Suppressor macrophage (primary cell): ENCODE measurements at regions not wholly inside any gene's neighbourhood (a gene's known extent, or its start where the extent isn't known, plus 50 kb on each side); places are given as distances from the start of the nearest gene placed in this dataset.
A peak's percentile ranks its signal among the peaks of the same experiment; 100 is the strongest.
"Not testable (repeated sequence)": the region's sequence is repeated elsewhere in the genome, so short reads cannot be mapped to it uniquely, and the experiment has no call there.

Source experiments
- DNase-seq, 4 experiments: peaks; one replicate each; pipeline ENCODE4 v3.0.0-alpha.2; 2020 to 2022

DNA sequence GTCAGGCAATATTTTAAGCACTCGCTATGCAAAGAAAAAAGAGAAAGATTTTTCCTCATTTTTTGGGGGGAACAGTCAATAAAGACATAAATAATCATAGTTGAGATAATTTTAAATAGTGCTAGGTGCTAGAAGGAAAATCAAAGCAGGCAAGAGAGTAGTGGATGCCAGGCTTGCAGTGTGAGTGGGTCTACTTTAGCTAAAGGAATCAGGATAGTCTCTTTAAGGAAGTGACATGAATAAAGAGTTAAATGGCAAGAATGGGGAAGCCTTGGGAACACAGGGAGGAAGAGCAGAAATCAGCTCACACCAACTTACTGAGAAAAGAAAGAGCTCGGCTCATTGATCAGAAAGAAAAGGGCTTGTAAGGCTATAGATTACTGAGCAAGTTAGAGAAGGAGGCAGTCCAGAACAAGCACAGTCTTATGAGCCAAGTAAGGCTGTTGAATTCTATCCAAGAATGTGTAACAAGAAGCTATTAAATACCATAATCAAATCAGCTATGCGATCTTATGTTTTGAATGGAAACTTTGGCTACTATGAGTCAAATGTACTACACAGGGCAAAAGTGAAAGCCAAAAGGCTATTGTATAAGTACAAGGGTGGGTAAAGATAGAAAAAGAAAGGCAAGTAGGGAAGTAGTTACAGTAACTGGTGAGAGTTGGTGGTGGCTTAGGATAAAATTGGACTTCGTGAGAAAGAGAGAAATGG is 833.8 kb upstream of the PIK3C3 start:
- no peak for DNase-seq

DNA sequence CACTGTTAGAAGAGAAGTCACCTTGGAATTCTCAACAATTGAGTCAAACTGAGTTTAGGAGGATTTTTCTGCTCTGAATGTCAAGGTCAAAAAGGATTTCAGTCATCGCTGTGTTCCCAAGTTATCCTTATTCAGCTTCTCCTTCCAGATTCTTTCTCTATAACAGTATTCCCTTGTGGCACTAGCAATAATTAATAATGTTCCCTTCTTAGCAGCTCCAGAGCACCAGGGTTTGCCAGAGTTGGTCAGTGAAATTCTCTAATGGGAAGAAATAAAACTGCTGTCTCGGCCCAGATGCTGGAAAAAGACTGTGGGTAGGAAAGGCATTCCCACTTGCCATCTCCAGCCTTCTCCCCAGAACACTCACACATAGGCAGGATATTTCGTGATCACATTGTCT is 836.0 kb upstream of the PIK3C3 start:
- no peak for DNase-seq

DNA sequence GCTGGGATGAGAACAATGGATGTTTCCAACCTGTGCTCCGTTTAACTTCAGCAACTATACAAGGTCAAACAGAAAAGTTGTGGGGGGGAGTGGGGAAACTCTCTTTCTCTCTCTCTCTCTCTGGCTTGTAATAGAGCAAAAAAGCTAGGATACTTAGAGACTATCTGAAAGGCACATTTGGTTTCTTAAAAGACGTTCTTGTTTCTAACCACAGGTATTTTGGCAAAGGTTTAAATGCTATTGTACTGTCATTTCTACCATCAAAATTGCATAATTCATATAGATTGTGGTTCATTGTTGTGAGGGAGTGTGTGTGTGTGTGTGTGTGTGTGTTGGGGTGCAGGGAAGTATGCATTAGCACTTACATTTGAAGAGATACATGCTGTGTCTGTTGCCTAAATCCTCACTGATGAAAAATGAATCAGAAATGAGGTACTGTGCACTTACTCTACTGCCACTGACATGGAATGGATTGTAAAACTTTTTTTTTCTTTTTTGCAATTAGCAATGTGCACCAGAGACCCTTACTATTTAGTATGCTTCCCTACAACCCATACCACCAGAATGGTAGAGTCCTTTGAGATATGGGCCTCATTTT is 841.0 kb upstream of the PIK3C3 start:
- DNase-seq, result no peak

GRCh38 chr18:41099451-41099850 is 855.6 kb upstream of the PIK3C3 start:
- no peak for DNase-seq

DNA sequence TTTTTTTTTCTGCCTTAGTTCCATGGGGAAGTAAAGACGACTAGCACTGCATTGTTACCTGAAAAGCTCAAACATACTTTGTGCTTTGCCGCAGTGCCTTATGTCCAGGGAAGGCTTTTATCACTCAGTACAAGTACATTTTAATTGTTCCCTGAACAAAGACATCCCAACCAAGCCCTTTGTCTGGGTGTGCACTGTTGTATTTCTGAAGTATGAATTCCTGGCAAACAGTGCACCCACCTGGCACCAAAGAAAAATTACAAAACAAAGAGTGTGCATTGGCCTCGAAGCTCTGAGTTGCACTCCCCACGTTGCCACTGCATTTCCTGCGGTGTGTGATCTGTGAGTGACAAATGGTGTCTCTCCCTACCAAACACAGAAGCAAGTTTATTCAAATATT is 858.5 kb upstream of the PIK3C3 start:
- no peak for DNase-seq

- DNase-seq, result no peak
These were observed 878.0 kb upstream of the PIK3C3 start for GRCh38 chr18:41077076-41077475.

GRCh38 chr18:41075212-41075611 is 879.8 kb upstream of the PIK3C3 start:
- no peak for DNase-seq

- no peak for DNase-seq
These were observed 881.6 kb upstream of the PIK3C3 start for GRCh38 chr18:41073372-41073954.

DNA sequence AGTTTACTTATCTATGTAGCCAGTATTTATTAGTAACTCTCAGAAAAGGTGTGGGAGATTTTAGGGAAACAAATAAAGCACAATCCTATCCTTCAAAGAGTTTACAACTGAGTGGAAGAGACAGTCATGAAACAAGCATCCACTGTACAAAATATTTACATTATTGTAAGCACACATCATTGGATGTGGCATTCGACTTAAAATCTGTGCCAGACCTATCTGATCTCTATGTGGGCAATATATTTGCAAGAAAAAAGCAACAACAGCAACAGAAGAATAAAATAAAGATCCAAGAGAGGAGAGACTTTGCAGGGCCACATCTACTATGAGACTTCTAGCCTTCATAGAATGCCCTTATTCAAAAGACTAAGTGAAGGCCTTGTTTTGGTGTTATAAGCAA is 882.1 kb upstream of the PIK3C3 start:
- DNase-seq, result no peak

GRCh38 chr18:41071826-41072225 is 883.2 kb upstream of the PIK3C3 start:
- no peak for DNase-seq

DNA sequence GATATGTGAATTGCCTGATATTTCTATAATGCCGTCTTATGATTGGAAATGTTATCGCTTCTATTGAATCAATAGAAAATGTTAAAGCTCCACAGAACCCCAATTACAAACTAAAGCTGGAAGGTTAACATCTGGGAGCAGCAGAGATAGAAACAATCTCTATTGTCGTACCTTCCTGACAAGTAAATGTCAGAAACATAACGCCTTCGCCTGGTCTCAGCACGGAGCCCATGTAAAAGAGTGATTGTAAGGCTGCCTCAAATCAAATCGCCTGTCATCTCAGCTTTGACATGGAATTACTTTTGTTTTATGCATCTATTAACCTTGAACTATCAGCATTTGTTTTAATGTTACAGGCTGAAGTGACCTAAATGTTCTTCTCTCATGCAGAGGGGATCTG is 885.9 kb upstream of the PIK3C3 start:
- no peak for DNase-seq

GRCh38 chr18:41064916-41065315 is 890.1 kb upstream of the PIK3C3 start:
- no peak for DNase-seq

DNA sequence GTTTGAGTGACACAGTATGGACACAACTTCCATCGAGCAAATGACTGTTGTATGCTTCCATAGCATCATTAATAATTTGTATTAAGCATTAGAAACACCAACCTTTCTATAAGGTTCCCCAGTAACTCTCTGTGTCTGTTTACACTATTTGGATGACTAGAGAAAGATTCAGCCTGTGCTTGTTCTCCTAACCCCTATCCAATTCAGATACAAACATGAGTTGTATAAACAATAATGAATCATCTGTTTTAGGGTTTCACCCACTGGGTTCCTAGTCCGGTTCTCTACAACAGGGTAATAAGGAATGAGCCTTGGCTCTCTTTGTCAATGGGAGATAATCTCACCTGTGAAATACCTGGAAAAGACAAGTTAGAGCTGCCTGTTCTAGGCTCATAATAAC is 894.1 kb upstream of the PIK3C3 start:
- no peak for DNase-seq

DNA sequence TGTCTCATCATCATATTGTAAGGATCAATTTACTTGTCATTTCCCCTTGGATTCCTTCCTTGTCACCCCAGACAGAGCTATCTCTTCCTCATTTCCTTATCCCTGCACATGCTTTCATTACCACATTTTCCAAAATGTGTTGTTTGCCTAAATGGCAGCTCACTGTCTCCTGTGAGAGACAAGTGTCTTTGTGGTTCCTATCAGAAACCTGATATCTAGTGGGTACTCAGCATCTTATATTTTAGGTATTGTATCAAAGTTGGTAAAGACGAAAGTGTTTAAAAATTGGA is 896.0 kb upstream of the PIK3C3 start:
- DNase-seq, result no peak

- DNase-seq, result no peak
These were observed 896.5 kb upstream of the PIK3C3 start for GRCh38 chr18:41058351-41059125.

- peak in 3 of 4 experiments; percentile 1 to 5 (median 2) for DNase-seq
These were observed 902.4 kb upstream of the PIK3C3 start for GRCh38 chr18:41052625-41053024.

GRCh38 chr18:41046250-41046649 is 908.8 kb upstream of the PIK3C3 start:
- DNase-seq, result not testable (repeated sequence)

DNA sequence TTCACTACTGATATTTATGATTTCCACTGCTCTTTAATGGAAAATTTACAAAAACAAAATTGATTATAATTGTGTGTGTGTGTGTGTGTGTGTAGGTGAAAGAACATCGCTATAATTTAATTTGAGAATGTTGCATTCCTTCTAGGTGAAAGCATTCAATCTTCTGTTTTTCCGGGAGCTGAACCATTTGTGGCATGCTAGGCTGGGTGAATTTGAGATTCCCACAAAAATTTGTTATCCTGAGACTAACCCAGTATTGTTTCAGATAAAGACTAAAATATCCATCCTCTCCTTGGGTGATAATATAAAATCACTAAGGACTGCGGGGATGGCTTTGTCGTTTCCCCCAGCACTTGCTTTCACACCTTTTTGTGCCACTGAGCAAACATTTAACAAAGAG is 911.2 kb upstream of the PIK3C3 start:
- no peak for DNase-seq

- DNase-seq, result no peak
These were observed 912.2 kb upstream of the PIK3C3 start for GRCh38 chr18:41042866-41043265.

DNA sequence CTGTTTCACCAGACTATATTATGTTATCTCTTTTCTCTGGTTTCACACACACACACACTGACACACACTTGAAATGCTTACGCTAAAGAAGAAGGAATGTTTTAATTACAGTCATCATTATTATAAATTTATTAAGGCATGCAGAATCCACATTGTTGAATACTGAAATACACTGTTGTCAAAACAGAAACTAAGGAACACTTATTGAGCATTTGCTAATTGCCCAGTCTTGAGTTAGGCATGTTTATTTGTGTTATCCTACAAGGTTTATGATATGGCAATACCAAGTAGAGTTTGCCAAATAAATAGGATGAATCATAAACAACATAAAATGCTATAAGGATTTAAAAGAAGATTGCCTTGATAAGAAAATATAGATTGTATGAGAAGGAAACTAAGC is 917.0 kb upstream of the PIK3C3 start:
- no peak for DNase-seq

DNA sequence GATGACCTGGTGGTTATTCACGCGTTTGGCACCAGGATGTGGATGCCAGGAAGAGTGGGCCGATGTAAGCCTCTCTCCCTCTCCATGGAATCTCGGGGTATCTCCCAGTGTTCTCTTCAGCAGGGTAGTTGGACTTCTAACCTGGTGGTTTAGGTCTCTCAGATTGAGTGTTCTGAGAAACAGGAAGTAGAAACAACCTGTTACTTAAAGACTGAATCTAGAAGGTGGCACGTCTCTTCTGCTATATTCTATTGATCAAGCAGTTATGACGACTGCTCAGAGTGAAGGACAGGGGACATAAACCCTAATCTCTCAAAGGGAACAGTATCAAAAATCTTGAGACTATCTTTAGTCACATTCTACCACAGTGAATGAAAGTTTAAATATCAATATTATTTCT is 918.7 kb upstream of the PIK3C3 start:
- DNase-seq, result no peak

GRCh38 chr18:41034413-41034812 is 920.6 kb upstream of the PIK3C3 start:
- no peak for DNase-seq

DNA sequence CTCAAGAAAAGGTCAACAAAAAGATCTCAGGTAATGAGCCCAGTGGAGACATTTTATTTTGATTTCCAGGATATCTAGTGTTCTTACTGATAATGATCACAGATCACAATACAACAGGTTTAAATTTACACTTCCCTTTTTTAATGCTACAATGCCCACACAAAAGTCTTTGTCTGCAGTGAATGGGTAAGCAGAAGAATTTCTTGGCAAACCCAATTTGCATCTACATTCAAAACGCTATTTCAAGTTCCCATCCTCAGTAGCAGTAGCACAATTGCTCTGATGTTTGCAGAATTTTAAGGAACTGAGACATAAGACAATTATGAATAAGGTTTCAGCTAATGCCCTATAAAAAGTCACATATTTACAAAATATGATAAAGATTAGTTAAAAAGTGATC is 929.4 kb upstream of the PIK3C3 start:
- no peak for DNase-seq

DNA sequence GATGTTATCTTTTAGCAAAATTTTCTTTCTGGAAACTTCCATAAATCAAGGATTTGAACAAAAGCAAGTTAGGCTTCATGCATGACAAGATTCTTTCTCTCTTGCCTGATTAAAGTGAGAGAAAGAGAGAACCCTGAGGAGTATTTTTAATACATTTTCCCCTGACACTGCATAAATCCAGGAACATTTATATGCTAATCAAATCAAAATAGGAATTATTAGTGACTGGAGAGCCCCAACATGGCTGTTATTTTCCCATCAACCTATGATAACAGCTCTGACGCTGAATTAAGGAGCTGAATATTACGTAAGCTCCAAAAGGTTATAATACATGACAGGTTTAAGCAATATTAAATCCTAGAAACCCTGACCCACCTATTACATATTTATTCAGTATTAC is 930.2 kb upstream of the PIK3C3 start:
- DNase-seq, result no peak
